Liver (tissue), 3 donors: ENCODE measurements at regions not wholly inside any gene's neighbourhood (a gene's known extent, or its start where the extent isn't known, plus 50 kb on each side); places are given as distances from the start of the nearest gene placed in this dataset.

ENCODE experiments used
- NR2F2 ChIP-seq: IDR thresholded peaks from 2 replicates; pipeline ENCODE4 v1.6.1; 2016; ENCODE audit warnings: antibody characterized with exemption
- TF ChIP-seq, protein P1 (sequence below): fragments of 150-350 bp; IDR thresholded peaks from 2 replicates; pipeline ENCODE4 v1.5.1; 2017; ENCODE audit warnings: improper control_type of control experiment, low read depth, low read length; ENCODE audit not compliant: missing input control
- donor health status: healthy.
- donor health status: healthy.

DNA sequence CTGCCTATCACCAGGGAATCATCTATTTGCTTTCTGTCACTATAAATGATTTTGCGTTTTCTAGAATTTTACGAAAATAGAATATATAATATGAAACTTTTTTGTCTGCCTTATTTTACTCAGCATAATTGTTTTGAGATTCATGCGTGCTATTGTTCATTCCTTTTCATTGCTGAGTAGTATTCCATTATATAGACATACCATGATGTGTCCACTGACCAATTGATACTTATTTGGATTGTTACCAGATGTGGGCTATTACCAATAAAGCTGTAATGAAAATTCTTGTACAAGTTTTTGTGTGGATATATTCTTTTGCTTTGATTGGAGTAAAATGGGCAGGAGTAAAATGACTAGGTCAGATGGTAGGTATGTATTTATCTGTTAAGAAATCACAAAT is 390.7 kb upstream of the EMCN start:
- TF ChIP-seq, protein P1, sequence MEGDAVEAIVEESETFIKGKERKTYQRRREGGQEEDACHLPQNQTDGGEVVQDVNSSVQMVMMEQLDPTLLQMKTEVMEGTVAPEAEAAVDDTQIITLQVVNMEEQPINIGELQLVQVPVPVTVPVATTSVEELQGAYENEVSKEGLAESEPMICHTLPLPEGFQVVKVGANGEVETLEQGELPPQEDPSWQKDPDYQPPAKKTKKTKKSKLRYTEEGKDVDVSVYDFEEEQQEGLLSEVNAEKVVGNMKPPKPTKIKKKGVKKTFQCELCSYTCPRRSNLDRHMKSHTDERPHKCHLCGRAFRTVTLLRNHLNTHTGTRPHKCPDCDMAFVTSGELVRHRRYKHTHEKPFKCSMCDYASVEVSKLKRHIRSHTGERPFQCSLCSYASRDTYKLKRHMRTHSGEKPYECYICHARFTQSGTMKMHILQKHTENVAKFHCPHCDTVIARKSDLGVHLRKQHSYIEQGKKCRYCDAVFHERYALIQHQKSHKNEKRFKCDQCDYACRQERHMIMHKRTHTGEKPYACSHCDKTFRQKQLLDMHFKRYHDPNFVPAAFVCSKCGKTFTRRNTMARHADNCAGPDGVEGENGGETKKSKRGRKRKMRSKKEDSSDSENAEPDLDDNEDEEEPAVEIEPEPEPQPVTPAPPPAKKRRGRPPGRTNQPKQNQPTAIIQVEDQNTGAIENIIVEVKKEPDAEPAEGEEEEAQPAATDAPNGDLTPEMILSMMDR: no peak
- no peak for TF ChIP-seq NR2F2
